CD4-positive, alpha-beta T cell (primary cell): ENCODE measurements at regions not wholly inside any gene's neighbourhood (a gene's known extent, or its start where the extent isn't known, plus 50 kb on each side); places are given as distances from the start of the nearest gene placed in this dataset.

Experiments
- ATAC-seq: fragments of 200-7000 bp; cut with Tn5 transposase; one replicate; pipeline ENCODE4 v1.10.0; 2022; ENCODE audit warnings: mild to moderate bottlenecking; ENCODE audit not compliant: poor library complexity
- CTCF ChIA-PET: fragments of 350-600 bp; sonication (Branson Sonifier 250); formaldehyde crosslinking; loops from one replicate; lab custom pipeline; 2021; ENCODE audit warnings: antibody characterized with exemption, inconsistent platforms; lab: Charles Lee
- POLR2A ChIA-PET: fragments of 350-600 bp; sonication (Branson Sonifier 250); formaldehyde crosslinking; loops from one replicate; lab custom pipeline; 2021; ENCODE audit warnings: antibody characterized with exemption, inconsistent platforms; lab: Charles Lee
- DNase-seq, 14 experiments: peaks; one replicate each; pipeline ENCODE4 v3.0.0-alpha.2; 2013 to 2020; ENCODE audit warnings: mixed read lengths in 2 of 14
- H3K27ac ChIP-seq, 2 donors: one replicate each; pipeline versions ENCODE4 v1.5.1 to v1.7.0; 2013; ENCODE audit warnings: low read length in 2 of 2, low read depth in 1 of 2, mild to moderate bottlenecking in 1 of 2
- H3K27me3 ChIP-seq, 2 experiments: 1 replicate in 1 of 2; 2 replicates in 1 of 2; pipeline versions ENCODE4 v1.6.1 to v1.7.0; 2013; ENCODE audit warnings: low read length in 2 of 2, control low read depth in 1 of 2, mild to moderate bottlenecking in 1 of 2, moderate library complexity in 1 of 2; ENCODE audit not compliant: insufficient read depth in 2 of 2, control insufficient read depth in 1 of 2
- H3K36me3 ChIP-seq: one replicate; pipeline ENCODE4 v1.6.1; 2013; ENCODE audit warnings: low read length, control low read depth; ENCODE audit not compliant: insufficient read depth
- H3K4me1 ChIP-seq: one replicate; pipeline ENCODE4 v1.6.1; 2013; ENCODE audit warnings: low read length, control low read depth; ENCODE audit not compliant: insufficient read depth
- H3K4me3 ChIP-seq: one replicate; pipeline ENCODE4 v1.5.1; 2013; ENCODE audit warnings: mild to moderate bottlenecking, low read length, moderate library complexity
- H3K9me3 ChIP-seq, 2 experiments: 1 replicate in 1 of 2; 2 replicates in 1 of 2; pipeline versions ENCODE4 v1.6.1 to v1.7.0; 2013; ENCODE audit warnings: low read length in 2 of 2, mild to moderate bottlenecking in 2 of 2, control low read depth in 1 of 2, moderate library complexity in 1 of 2; ENCODE audit not compliant: control insufficient read depth in 1 of 2, insufficient read depth in 1 of 2
- H3K27ac Mint-ChIP-seq: one replicate; pipeline ENCODE4 v1.8.0; 2020; ENCODE audit warnings: mixed read lengths
- H3K27me3 Mint-ChIP-seq: one replicate; pipeline ENCODE4 v1.8.0; 2021; ENCODE audit warnings: mixed read lengths
- H3K36me3 Mint-ChIP-seq: one replicate; pipeline ENCODE4 v1.8.0; 2021; ENCODE audit warnings: low read depth, mixed read lengths
- H3K4me1 Mint-ChIP-seq: one replicate; pipeline ENCODE4 v1.8.0; 2021; ENCODE audit warnings: low read depth, mixed read lengths
- H3K4me3 Mint-ChIP-seq: one replicate; pipeline ENCODE4 v1.8.0; 2020; ENCODE audit warnings: mild to moderate bottlenecking, mixed read lengths
- H3K9me3 Mint-ChIP-seq: one replicate; pipeline ENCODE4 v1.8.0; 2020; ENCODE audit warnings: mixed read lengths
- intact Hi-C, 2 experiments: fragments of 100-400 bp; cut with DNase I in 1 of 2; cut with micrococcal nuclease in 1 of 2; formaldehyde crosslinking; loops; one replicate each; pipeline versions ENCODE4 v1.15.1 to v1.9.0; 2023 to 2025; cut with DNase I, micrococcal nuclease
- TF ChIP-seq, protein P1 (sequence below): fragments of 200-600 bp; IDR thresholded peaks from one replicate; pipeline ENCODE4 v1.8.0; 2022; ENCODE audit warnings: antibody characterized with exemption, mild to moderate bottlenecking

GRCh38 chr6:140893432-140893831, 1239.3 kb upstream of the GJE1 start:
- TF ChIP-seq, protein P1, sequence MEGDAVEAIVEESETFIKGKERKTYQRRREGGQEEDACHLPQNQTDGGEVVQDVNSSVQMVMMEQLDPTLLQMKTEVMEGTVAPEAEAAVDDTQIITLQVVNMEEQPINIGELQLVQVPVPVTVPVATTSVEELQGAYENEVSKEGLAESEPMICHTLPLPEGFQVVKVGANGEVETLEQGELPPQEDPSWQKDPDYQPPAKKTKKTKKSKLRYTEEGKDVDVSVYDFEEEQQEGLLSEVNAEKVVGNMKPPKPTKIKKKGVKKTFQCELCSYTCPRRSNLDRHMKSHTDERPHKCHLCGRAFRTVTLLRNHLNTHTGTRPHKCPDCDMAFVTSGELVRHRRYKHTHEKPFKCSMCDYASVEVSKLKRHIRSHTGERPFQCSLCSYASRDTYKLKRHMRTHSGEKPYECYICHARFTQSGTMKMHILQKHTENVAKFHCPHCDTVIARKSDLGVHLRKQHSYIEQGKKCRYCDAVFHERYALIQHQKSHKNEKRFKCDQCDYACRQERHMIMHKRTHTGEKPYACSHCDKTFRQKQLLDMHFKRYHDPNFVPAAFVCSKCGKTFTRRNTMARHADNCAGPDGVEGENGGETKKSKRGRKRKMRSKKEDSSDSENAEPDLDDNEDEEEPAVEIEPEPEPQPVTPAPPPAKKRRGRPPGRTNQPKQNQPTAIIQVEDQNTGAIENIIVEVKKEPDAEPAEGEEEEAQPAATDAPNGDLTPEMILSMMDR, result no peak
- CTCF ChIA-PET, result no interaction called here
- no peaks in the 10 kb centered on the region for H3K27me3 ChIP-seq
- no peak overlapping the region for H3K27ac Mint-ChIP-seq
- H3K36me3 ChIP-seq, result no peaks in the 10 kb centered on the region
- H3K27ac ChIP-seq, result no peak overlapping the region
- POLR2A ChIA-PET, result no interaction called here
- no peak overlapping the region for H3K4me3 Mint-ChIP-seq
- H3K4me1 ChIP-seq, result no peaks in the 10 kb centered on the region
- DNase-seq (no peak), ATAC-seq (no peak)
- H3K9me3 Mint-ChIP-seq, result peaks cover 5% of the 10 kb centered on the region
- H3K27me3 Mint-ChIP-seq, result peaks cover 8% of the 10 kb centered on the region
- no peaks in the 10 kb centered on the region for H3K4me1 Mint-ChIP-seq
- H3K36me3 Mint-ChIP-seq, result no peaks in the 10 kb centered on the region
- intact Hi-C loops, result no loop called here
- H3K9me3 ChIP-seq, result peaks cover 0 to 6% of the 10 kb centered on the region in 2 experiments
- no peak overlapping the region for H3K4me3 ChIP-seq

- Mint-ChIP-seq H3K27me3 (no peaks in the 10 kb centered on the region), H3K27ac (no peak overlapping the region), H3K36me3 (no peaks in the 10 kb centered on the region), H3K9me3 (no peaks in the 10 kb centered on the region), H3K4me1 (no peaks in the 10 kb centered on the region), H3K4me3 (no peak overlapping the region)
- Histone ChIP-seq H3K9me3 (peaks cover 0 to 4% of the 10 kb centered on the region in 2 experiments), H3K27me3 (no peaks in the 10 kb centered on the region), H3K27ac (no peak overlapping the region), H3K4me1 (no peaks in the 10 kb centered on the region), H3K36me3 (no peaks in the 10 kb centered on the region), H3K4me3 (no peak overlapping the region)
- intact Hi-C loops, result no loop called here
- ChIA-PET POLR2A (no interaction called here), CTCF (no interaction called here)
- no peak for ATAC-seq
- TF ChIP-seq, protein P1, result no peak
- DNase-seq, result no peak
Measured at GRCh38 chr6:140879946-140880345, 1252.8 kb upstream of the GJE1 start.

DNA sequence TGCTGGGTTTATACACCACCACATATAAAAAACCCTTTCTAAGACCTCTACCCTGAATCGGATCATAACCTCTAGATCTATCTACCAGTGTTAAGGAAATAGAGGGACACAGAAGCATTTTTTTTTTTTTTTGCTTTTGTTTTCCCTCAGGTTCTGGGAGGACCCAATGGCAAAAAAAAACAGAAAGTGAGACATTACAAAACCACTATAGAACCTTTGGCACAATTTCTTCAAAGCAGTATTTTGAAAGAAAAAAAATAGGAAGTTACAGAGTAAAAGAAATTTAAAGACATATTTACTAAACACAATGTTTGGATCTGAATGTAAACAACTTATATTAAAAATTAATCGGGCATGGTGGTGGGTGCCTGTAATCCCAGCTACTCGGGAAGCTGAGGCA, 1258.7 kb upstream of the GJE1 start:
- TF ChIP-seq, protein P1, result no peak
- intact Hi-C loops, result no loop called here
- no peaks in the 10 kb centered on the region for H3K9me3 Mint-ChIP-seq
- Histone ChIP-seq H3K36me3 (no peaks in the 10 kb centered on the region), H3K27ac (no peak overlapping the region), H3K4me1 (no peaks in the 10 kb centered on the region), H3K9me3 (peaks cover 0 to 4% of the 10 kb centered on the region in 2 experiments), H3K4me3 (no peak overlapping the region), H3K27me3 (no peaks in the 10 kb centered on the region)
- ChIA-PET CTCF (no interaction called here), POLR2A (no interaction called here)
- DNase-seq (no peak), ATAC-seq (no peak)
- no peaks in the 10 kb centered on the region for H3K36me3 Mint-ChIP-seq
- H3K27me3 Mint-ChIP-seq, result no peaks in the 10 kb centered on the region
- no peaks in the 10 kb centered on the region for H3K4me1 Mint-ChIP-seq
- H3K27ac Mint-ChIP-seq, result no peak overlapping the region
- no peak overlapping the region for H3K4me3 Mint-ChIP-seq
